ENCODE measurements at regions not wholly inside any gene's neighbourhood (a gene's known extent, or its start where the extent isn't known, plus 50 kb on each side); places are given as distances from the start of the nearest gene placed in this dataset.

GRCh38 chr10:130824230-130825014 lies 487.1 kb downstream of the TCERG1L start:
- no peak for TF ChIP-seq EZH2 (IDR thresholded peaks at IDR 0.05; ENCODE audit: borderline replicate concordance, low read length)
- TF ChIP-seq, protein P1, sequence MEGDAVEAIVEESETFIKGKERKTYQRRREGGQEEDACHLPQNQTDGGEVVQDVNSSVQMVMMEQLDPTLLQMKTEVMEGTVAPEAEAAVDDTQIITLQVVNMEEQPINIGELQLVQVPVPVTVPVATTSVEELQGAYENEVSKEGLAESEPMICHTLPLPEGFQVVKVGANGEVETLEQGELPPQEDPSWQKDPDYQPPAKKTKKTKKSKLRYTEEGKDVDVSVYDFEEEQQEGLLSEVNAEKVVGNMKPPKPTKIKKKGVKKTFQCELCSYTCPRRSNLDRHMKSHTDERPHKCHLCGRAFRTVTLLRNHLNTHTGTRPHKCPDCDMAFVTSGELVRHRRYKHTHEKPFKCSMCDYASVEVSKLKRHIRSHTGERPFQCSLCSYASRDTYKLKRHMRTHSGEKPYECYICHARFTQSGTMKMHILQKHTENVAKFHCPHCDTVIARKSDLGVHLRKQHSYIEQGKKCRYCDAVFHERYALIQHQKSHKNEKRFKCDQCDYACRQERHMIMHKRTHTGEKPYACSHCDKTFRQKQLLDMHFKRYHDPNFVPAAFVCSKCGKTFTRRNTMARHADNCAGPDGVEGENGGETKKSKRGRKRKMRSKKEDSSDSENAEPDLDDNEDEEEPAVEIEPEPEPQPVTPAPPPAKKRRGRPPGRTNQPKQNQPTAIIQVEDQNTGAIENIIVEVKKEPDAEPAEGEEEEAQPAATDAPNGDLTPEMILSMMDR (conservative IDR thresholded peaks at IDR 0.05 in 1 of 2, IDR thresholded peaks at IDR 0.05 in 1 of 2; ENCODE audit: extremely low read depth in 1 of 2, insufficient read depth in 1 of 2, low read depth in 1 of 2, low read length in 2 of 2): no peak
